Breast epithelium (tissue), 3 donors: ENCODE measurements at regions not wholly inside any gene's neighbourhood (a gene's known extent, or its start where the extent isn't known, plus 50 kb on each side); places are given as distances from the start of the nearest gene placed in this dataset.

Experiments
- POLR2A ChIP-seq: fragments of 450-650 bp; IDR thresholded peaks from one replicate; pipeline ENCODE4 v1.6.1; 2016; ENCODE audit warnings: antibody characterized with exemption, mild to moderate bottlenecking, moderate library complexity
- POLR2AphosphoS5 ChIP-seq, 3 donors: sonication (generic); formaldehyde crosslinking; IDR thresholded peaks; one replicate each; pipeline ENCODE4 v1.6.1; 2017; ENCODE audit warnings: antibody characterized with exemption in 3 of 3
- TF ChIP-seq, protein P1 (sequence below), 3 donors: fragments of 450-650 bp; IDR thresholded peaks; one replicate each; pipeline ENCODE4 v1.5.1; 2016 to 2017; ENCODE audit warnings: antibody characterized with exemption in 3 of 3, mild to moderate bottlenecking in 3 of 3, moderate library complexity in 3 of 3

DNA sequence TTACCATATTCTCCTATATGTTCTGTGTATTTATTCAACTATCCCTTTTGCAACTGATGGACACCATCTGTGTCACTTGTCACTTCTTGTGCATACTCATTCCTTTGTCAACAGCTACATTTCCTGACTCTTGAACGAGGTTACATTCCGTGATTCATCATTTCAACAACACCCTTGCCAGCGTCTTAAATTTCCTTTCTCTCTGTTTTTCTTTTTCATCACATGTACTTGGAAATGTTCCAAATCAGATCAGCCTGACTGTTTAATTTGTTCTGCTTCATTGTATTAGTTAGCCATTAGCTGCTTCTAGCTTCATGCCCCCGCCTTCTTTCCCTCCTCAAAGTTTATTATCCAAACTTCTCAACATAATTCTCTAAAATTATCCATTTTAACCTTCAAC, 173.0 kb downstream of the ADGRL4 start:
- TF ChIP-seq, protein P1, sequence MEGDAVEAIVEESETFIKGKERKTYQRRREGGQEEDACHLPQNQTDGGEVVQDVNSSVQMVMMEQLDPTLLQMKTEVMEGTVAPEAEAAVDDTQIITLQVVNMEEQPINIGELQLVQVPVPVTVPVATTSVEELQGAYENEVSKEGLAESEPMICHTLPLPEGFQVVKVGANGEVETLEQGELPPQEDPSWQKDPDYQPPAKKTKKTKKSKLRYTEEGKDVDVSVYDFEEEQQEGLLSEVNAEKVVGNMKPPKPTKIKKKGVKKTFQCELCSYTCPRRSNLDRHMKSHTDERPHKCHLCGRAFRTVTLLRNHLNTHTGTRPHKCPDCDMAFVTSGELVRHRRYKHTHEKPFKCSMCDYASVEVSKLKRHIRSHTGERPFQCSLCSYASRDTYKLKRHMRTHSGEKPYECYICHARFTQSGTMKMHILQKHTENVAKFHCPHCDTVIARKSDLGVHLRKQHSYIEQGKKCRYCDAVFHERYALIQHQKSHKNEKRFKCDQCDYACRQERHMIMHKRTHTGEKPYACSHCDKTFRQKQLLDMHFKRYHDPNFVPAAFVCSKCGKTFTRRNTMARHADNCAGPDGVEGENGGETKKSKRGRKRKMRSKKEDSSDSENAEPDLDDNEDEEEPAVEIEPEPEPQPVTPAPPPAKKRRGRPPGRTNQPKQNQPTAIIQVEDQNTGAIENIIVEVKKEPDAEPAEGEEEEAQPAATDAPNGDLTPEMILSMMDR (IDR thresholded peaks at IDR 0.05): no peak
- TF ChIP-seq POLR2A (no peak), POLR2AphosphoS5 (IDR thresholded peaks at IDR 0.05) (no peak)
